LHCN-M2 (cell line): ENCODE measurements at regions not wholly inside any gene's neighbourhood (a gene's known extent, or its start where the extent isn't known, plus 50 kb on each side); places are given as distances from the start of the nearest gene placed in this dataset.

Experiments used
- DNase-seq: peaks from one replicate; pipeline ENCODE4 v3.0.0-alpha.2; 2012; ENCODE audit warnings: low read depth

DNA sequence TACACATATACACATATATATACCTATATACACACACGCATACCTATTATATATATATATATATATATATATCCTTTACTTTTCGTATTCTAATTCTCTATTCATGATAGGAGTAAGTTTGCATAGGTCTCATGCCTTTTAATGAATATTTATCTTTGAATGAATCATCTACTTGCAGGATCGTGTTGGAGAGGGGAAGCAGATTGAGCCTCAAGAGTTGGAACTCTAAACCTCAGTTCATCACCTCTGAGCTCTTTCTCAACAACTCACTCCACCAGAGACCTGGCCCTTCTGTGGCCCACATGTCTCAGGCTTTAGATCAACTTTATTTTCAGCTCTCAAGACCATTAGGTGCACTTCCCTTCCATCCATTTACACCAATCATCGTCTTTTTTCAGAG is 490.4 kb upstream of the ID2 start:
- no peak for DNase-seq

DNA sequence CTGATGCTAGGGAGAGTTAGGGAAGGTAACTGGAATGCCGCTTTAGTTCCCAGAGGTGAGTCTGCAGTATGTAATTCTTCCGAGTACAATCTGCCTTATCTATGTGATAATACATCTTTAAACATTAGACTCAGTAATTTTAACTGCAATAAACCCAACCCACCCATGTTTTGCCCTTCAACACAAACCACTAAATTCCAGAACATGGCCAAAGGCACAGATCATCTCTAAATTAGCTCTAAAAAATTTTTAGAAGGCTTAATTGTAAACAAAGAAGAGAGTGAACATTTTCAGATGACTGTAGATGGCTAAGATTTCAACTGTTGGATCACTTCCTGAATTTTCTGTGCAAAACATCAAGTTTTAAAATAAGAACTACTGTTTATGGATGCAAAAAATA is 488.7 kb upstream of the ID2 start:
- DNase-seq = no peak

DNA sequence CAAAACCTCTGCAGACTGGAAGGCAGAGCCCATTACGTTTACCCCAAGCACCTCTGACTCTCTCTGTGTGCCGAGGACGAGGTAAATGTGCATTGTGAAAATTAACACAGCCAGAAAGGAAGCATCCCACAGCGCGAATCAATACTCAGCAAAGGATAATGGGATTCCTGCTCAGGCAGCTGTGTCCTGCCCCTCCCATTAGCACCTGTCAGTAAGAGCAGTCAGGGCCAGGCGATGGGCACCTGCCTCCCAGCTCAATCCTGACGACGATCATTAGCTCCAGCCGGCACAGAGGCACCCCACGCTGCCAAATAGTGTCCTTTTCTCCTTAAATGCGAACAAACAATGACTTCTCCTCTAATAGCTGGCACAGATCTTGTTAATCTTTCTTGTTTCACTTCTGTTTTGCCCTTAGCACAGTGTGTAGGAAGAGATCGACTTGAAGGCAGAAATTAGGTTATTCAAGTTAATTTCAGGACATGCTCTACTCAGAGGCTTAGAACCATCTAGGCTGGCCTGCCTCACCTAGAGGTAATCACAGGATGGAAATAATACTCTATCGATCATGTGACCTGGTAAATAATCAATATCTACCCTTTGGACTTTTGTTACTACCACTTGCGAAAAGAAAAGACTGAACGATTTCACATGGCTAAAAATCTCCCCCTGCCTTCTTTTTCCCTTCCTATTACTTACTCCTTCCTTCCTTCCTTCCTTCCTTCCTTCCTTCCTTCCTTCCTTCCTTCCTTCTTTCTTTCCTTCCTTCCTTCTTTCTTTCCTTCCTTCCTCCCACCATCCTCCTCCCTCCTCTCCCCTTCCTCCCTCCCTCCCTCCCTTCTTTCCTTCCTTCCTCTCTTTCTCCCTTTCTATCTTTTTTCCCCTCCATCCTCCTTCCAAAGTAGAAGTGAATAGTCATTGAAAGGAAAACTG is 487.9 kb upstream of the ID2 start:
- no peak for DNase-seq

DNA sequence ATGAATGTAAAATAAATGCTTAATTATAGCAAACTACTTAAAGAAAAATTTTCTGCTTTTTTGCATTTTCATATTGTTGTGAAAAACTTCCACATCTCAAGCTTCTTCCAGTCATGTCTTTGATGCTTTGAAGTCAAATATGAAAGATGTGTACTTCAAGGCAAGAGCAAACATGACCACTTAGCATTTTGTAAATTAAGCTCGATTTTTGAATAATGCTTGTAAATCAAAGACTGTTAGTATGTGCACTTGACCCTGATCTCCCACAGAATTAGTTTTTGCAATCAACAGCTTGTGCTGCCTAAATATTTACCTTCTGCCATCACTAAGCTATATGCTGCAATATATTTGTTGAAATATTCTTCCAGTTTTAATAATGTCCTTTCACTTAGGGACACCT is 486.1 kb upstream of the ID2 start:
- no peak for DNase-seq

DNA sequence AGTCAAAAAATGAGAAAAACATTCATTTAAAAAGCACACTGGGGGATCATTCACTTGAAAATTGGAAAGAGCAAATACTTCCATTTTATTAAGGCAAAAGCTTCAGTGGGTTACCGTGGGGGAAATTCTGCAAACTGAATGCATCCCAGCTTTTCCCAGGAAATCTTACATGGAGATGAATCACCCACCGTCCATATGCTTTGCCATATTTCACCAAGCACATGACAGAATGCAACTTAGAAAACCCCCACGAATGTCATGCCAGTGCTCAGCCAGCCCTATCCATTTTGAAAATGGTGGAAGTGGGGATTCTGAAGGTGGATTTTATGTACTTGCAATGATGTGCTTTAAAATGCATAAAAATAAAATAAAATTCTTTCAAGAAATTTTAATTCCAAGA is 485.5 kb upstream of the ID2 start:
- DNase-seq = peak; percentile 58

DNA sequence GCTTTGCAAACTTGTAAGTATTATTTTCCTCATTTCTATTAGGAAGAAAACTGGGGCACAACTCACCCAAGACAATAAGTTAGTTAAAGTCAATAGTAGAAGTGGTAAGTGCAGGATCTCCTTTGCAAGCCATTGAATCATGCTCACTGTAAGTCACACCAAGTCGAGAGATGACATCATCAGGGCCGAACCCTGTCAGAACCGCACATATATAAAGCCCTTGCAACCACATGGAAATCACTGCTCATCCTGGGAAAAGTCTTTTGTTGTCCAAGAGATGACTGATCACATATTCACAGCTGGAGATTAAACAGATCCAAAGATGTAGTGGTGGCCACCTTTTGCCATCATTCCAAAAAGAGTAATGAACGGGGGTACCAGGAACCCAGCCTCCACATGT is 484.8 kb upstream of the ID2 start:
- peak; percentile 75 for DNase-seq

DNA sequence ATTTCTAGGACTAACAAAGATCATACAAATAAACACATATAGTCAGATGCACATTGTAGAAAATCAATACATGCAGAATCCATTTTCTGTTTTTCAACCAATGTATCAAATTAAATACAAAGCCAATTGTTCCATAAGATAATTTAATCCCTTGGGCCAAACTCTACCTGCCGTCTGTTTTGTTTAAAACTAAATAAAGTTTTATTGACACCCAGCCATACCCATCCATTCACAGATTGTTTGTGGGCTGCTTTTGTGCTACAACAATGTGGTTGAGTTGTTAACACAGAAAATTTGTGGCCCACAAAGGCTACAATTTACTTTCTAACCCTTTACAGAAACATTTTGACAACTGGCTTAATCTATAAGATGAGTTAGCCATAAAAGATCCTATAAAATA is 484.0 kb upstream of the ID2 start:
- no peak for DNase-seq

DNA sequence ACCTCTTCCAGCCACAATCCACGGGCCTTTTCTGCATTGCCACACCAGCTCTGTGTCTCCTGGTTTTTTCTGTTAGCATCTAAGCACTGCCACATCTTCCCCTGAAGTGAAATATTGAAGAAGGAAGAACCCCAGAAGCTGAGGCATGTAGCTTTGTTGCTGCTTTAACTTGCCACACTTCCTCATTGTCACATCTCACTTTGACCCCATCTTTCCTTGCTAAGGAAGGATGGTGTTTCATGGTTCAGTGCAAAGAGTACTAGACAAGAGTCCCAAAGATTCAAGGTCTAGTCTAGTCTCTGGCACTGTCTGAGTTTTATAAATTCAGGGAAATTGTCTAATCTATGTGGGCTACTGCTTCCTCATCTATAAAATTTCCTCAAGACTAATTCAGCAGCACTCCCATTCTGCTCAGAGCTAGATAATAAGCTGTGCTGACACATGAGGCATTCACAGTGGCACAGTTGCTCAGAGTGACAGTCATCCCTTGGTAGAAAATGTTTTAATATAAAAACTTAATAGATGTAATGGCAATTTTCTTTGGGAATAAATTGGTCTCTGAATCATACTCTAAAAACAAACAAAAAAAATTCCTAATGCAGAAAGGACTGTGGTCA is 483.0 kb upstream of the ID2 start:
- no peak for DNase-seq

DNA sequence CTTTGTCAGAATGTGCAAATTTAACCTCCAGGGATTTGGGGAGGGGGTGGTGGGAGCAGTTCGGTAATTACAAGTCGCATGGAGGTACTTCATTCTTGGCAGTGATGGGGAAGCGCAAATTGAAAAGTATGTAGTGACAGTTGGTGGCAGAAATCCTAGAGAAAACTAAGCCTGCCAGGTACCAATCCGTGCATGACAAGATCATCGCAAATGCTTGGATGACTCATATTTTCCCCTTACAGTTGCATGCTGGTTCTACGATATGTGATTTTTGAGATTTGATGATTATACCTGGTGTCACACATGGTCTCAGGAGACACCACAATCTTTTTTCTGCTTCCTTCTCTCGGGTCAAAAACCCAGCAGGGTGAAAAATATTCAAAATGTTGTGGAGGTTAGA is 479.7 kb upstream of the ID2 start:
- no peak for DNase-seq

DNA sequence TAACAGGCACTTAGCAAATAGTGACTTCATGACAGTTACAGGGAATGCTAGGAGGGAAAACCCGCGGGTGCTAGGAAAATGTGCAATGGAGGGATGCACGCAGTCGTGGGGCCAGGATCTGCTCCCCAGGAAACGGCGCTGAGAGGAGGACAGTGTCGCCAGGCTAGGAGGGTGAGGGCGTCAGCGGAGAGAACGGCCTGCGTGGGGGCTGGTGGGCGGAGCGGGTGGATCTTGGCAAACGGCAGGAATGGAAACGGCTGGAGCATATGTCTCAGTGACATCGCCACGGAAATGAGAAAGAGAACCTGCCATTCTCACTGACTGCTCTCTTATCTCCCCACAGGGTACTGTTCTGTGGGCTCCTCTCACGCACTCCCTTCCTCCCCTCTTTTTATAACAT is 478.5 kb upstream of the ID2 start:
- DNase-seq = no peak

DNA sequence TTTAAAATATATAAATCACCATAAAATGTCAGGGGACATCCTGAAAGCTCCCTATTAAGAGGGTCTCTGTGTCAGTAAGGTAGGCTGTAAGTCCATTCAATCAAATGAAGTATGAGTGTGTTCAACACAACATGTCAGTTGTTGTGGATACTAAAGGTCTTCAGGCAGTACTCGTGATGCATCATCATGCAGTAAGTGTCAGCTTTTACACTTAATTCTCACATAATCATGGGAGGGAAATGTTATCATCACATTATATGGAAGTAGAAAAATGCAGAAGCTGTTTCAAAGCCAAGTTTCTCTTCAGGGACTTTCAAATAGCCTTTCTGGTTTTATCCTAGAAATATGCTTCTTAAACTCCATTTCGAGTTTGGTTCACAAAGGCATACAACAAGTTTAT is 477.1 kb upstream of the ID2 start:
- peak; percentile 16 for DNase-seq

DNA sequence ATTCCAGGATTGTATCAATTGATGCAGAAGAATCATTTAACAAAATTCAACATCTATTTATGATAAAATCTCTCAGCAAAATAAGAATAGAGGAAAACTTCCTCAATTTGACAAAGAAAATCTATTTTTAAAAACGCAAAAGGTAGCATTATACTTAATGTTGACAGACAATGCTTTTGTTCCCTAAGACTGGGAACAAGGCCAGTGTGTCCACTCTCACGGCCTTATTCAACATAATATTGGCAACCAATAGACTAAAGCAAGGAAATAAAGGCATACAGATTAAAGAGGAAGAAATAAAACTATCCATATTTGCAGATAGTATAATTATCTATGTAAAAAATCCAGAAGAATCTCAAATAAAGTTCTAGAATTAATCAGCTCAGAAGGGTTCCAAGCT is 472.4 kb upstream of the ID2 start:
- DNase-seq = no peak

DNA sequence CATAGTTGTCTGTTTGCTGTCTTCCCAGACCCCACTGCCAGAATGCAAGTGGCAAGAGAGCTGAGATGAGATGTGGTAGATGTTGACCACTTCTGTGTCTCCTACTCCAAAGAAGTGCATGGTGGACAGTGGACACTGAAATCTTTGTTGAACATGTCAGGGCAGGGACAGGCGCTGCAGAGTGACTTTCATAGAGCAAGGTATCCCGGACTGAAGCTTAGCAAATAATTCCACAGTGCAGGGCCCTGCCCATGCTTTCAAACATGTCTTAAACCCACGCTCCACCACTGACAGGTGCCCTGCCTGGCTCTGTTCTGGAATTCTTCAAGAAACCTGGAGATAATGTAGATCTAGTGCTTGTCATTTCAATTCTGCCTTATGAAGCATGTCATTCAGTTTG is 470.5 kb upstream of the ID2 start:
- no peak for DNase-seq

DNA sequence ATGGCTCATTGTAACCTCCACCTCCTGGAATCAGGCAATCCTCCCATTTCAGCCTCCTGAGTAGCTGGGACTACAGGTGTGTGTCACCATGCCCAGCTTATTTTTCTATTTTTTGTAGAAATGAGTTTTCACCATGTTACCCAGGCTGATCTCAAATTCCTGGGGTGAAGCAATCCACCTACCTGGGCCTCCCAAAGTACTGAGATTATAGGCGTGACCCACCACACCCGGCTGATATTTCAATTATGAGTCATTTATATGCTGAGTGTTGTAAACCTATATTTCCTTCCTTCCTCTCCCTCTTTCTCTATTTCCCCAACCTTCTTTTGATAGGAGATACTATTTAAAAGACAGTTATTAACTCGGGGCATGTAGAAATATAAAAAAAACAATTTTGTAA is 469.6 kb upstream of the ID2 start:
- DNase-seq = no peak

DNA sequence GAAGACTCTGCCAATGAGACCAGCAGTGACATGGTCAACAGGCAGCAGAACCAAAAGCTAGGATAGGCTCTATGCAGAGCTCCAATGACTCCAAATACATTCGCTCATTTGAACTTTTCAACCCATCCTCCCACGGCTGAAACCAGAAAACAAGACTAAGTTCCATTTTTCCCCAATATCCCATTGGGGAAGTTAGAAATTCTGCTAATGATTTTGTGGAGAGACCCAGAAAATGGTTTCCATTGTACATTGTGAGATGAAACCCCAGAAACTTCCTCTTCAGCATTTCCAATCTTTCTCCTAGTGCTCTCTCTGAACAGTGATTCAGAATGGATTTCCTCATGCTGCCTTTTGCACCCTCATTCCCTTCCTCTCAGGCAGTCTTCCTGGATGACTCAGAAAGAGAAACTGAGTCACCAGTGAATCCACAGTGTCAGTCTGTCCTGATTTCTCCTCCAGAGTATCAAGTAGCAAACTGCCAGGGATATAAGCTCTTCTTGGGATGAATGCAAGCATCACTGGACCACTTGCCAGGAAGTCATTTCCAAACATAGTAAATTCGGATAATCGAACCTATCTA is 467.7 kb upstream of the ID2 start:
- peak; percentile 20 for DNase-seq

DNA sequence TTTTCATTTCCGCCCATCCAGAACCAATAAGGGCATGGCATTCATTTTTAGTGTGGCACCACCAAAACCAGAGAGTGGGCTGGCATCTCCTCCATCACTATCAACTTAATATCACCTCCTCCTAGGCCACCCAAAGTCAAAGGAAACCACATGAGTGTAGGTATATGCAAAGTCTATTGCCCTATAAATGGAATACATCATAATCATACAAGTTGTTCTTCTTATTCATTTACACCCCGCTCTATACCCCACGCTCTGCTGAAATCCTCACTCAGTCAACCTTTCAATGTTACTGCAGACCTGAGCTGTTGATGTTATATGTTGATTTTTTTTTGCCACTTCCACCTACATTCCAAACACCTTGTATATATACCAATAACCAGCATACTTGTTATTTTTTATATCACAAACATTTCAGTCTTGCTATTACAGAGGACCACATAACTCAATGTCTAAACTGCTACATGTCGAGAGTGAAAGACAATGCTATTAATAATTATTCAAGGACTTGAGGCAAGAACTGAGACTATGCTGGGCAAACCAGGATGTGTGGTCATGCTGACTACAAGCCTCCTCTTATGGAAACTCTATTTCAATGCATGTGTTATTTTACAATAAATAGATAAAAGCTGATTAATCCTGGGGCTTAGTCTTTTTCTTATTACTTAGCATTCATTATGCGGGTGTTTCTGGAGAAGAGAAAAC is 466.5 kb upstream of the ID2 start:
- no peak for DNase-seq

DNA sequence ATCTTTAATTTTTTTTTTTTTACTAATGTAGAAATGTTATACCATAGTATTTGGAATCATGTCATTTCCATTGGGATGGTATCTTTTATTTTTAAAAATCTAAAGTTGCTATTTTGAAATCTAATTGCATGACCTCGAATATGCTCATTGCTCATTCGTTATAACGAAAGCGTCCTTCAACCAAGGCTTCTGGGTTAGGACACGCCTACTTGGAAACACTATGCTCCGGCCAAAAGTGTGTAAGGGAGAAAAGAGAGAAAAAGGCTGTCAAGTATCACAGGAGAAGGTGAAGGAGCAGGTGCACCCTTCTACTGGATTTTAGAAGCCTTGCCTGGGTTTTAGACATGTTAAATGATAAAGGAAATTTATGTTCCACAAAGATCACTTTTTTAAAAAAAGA is 465.9 kb upstream of the ID2 start:
- no peak for DNase-seq

DNA sequence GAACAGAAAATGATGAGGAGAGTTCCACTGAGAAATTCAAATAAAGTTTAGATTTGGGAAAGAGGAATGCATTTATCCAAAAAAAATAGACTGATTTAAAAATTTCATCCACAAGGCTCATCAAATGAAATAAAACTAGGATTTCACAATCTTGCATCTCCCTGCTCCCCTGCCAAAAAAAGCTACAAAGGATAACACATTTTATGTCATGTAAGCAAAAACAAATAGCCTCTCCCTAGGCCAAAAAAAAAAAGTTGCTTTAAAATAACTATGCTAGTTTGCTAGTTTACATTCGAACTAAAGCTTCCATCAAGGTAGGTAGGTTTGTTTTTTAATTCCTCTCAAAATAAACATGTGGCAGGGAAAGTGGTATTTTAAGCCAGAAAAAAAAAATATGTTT is 465.5 kb upstream of the ID2 start:
- no peak for DNase-seq

DNA sequence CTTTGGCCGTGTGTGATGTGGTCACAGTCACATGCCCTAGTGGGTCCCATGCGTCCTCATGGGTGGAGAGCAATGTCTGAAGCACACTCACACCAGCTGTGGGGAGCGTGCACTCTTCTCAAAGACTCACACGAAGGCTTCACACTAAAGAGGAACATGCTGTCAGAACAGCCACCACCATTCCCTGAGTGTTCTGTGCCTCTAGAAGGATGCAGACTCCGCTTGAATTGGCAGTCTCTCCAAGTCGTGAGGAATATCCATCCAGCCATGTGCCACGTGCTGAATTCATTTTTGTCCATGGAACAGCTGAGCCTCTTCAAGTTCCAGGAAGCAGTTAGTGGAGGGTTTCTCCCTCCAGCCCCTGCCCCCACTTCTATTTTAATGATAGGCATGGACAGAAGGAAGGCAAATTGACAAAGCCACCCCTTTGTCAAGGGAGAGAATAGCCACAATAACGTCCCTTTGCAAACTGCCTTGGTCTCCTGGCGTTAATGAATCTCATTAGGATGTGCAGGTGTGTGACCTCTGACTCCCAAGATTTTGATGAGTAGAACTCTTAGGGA is 464.3 kb upstream of the ID2 start:
- DNase-seq = no peak

DNA sequence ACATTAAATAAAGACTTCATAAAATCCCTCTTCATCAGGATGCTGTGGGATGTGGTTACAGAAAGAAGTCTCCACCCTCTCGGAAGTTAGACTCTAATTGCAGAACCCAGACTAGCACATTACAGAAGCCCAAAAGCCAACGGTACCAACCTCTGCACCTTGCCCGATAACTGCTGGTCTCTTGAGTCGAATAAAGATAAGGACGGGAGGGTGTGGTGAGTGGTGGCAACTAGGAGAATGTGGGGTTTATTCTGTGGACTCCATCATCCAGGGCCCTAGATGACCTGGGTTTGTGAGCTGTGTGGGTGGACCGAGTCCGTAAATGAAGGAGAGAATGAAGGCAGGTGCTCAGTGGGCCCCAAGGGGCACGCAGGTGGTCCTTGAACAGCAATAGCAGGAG is 462.8 kb upstream of the ID2 start:
- DNase-seq = no peak

DNA sequence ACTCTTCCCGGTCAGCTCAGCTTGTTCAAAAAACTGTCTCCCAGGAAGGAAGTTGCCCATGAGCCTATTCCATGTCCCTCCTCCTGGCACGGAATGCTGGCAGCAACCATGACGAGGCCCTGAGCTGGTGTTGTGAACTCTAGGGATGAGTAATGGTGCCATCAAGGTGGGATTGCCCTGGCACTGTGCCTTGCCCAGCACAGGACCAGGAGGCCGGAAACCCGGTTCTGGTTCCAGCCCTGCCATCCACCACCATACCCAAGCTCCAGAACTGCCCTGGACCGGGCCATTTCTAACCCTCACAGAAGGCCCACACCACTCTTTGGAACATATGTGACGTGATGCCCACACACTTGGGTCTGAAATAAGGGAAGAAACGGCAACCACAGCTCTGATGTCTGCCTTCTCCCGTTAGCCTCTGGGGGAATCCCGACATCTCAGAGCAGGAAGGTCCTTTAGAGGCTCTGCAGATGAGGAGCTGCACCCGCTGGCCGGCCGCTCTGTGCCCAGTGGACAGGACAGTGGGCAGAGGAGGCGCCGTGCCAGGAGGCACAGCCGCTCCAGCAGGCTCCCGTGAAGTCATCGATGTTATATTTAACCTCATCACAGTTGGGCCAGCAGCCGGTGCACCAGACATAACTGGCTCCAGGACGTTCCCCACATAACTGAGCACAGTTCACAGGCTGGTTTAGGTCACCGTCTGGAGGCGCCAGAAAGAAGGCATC is 462.1 kb upstream of the ID2 start:
- DNase-seq = peak; percentile 77
